ENCODE measurements at regions not wholly inside any gene's neighbourhood (a gene's known extent, or its start where the extent isn't known, plus 50 kb on each side); places are given as distances from the start of the nearest gene placed in this dataset.

- ATAC-seq (no peak), DNase-seq (ENCODE audit: low spot score) (no peak), FAIRE-seq (no peak)
- Histone ChIP-seq H3K4me1 (ENCODE audit: insufficient read depth, low read length) (no peaks in the 10 kb centered on the region; the same call in 1 of the 2 replicates), H2AFZ (ENCODE audit: low read length) (no peak overlapping the region), H3K9ac (ENCODE audit: insufficient read depth, low read depth, low read length) (no peak overlapping the region), H3K9me3 (ENCODE audit: low read length) (no peaks in the 10 kb centered on the region), H3K4me3 (replicated peaks in 1 of 3; ENCODE audit: insufficient read depth in 1 of 3, low read depth in 2 of 3, low read length in 3 of 3) (no peak overlapping the region), H3K36me3 (replicated peaks in 1 of 2; ENCODE audit: control insufficient read depth in 1 of 2, insufficient read depth in 2 of 2, low read length in 2 of 2) (no peaks in the 10 kb centered on the region), H3K79me2 (ENCODE audit: insufficient read depth, low read length) (no peaks in the 10 kb centered on the region), H3K4me2 (ENCODE audit: low read depth, low read length) (no peak overlapping the region), H3K27me3 (ENCODE audit: control insufficient read depth in 1 of 2, insufficient read depth in 2 of 2, low read length in 2 of 2) (no peaks in the 10 kb centered on the region), H4K20me1 (ENCODE audit: insufficient read depth, low read length) (no peaks in the 10 kb centered on the region), H3K27ac (ENCODE audit: extremely low read length, insufficient read depth, low read length) (no peak overlapping the region)
- CTCF ChIA-PET (ENCODE audit: low intra/inter-chr PET ratio, low total read pairs), result no interaction called here
- intact Hi-C loops (cut with micrococcal nuclease; ENCODE audit: unreplicated experiment) (no loop called here), in situ Hi-C loops (cut with HindIII; ENCODE audit: extremely low pct_ligation_motif_present, low pct_unique_long_range_greater_than_20kb) (no loop called here)
- POLR2A ChIA-PET, result no interaction called here
- no TSS peak for BruUV-seq (replicated peaks)
- TF ChIP-seq TOPORS (CRISPR knock-in tag; IDR thresholded peaks at IDR 0.05), result no peak
- TF ChIP-seq SP140L (CRISPR knock-in tag; IDR thresholded peaks at IDR 0.05; ENCODE audit: borderline replicate concordance), result no peak
- no peak for TF ChIP-seq PTBP1 (IDR thresholded peaks at IDR 0.05; ENCODE audit: low read depth, low read length, poor library complexity, severe bottlenecking)
- WGBS (ENCODE audit: low lambda C conversion rate), result 2% methylated on average over 3 of the region's 3 CpGs
Measured at GRCh38 chr12:53887006-53887405, 51.6 kb upstream of the HOXC13 start.

- Histone ChIP-seq H3K27ac (ENCODE audit: extremely low read length, insufficient read depth, low read length) (no peak overlapping the region), H3K27me3 (ENCODE audit: control insufficient read depth in 1 of 2, insufficient read depth in 2 of 2, low read length in 2 of 2) (no peaks in the 10 kb centered on the region), H3K79me2 (ENCODE audit: insufficient read depth, low read length) (no peaks in the 10 kb centered on the region), H3K36me3 (replicated peaks in 1 of 2; ENCODE audit: control insufficient read depth in 1 of 2, insufficient read depth in 2 of 2, low read length in 2 of 2) (no peaks in the 10 kb centered on the region), H3K9me3 (ENCODE audit: low read length) (no peaks in the 10 kb centered on the region), H4K20me1 (ENCODE audit: insufficient read depth, low read length) (no peaks in the 10 kb centered on the region), H2AFZ (ENCODE audit: low read length) (no peak overlapping the region), H3K4me2 (ENCODE audit: low read depth, low read length) (no peak overlapping the region), H3K4me1 (ENCODE audit: insufficient read depth, low read length) (no peaks in the 10 kb centered on the region; the same call in 1 of the 2 replicates), H3K9ac (ENCODE audit: insufficient read depth, low read depth, low read length) (no peak overlapping the region), H3K4me3 (replicated peaks in 1 of 3; ENCODE audit: insufficient read depth in 1 of 3, low read depth in 2 of 3, low read length in 3 of 3) (no peak overlapping the region)
- DNase-seq (ENCODE audit: low spot score) (no peak), FAIRE-seq (no peak), ATAC-seq (no peak)
- CTCF ChIA-PET (ENCODE audit: low intra/inter-chr PET ratio, low total read pairs), result no interaction called here
- intact Hi-C loops (cut with micrococcal nuclease; ENCODE audit: unreplicated experiment) (no loop called here), in situ Hi-C loops (cut with HindIII; ENCODE audit: extremely low pct_ligation_motif_present, low pct_unique_long_range_greater_than_20kb) (no loop called here)
- no TSS peak for BruUV-seq (replicated peaks)
- POLR2A ChIA-PET, result no interaction called here
- WGBS (ENCODE audit: low lambda C conversion rate), result 3% methylated on average over 2 of the region's 2 CpGs
- TF ChIP-seq STAT6 (CRISPR knock-in tag; IDR thresholded peaks at IDR 0.05; ENCODE audit: borderline replicate concordance), result no peak
- no peak for TF ChIP-seq ZNF496 (CRISPR knock-in tag; IDR thresholded peaks at IDR 0.05; ENCODE audit: insufficient replicate concordance)
- TF ChIP-seq SMAD3 (CRISPR knock-in tag; IDR thresholded peaks at IDR 0.05), result no peak
- no peak for TF ChIP-seq MTA3 (CRISPR knock-in tag; IDR thresholded peaks at IDR 0.05)
- TF ChIP-seq MIER2 (CRISPR knock-in tag; IDR thresholded peaks at IDR 0.05), result no peak
- TF ChIP-seq, protein P1, sequence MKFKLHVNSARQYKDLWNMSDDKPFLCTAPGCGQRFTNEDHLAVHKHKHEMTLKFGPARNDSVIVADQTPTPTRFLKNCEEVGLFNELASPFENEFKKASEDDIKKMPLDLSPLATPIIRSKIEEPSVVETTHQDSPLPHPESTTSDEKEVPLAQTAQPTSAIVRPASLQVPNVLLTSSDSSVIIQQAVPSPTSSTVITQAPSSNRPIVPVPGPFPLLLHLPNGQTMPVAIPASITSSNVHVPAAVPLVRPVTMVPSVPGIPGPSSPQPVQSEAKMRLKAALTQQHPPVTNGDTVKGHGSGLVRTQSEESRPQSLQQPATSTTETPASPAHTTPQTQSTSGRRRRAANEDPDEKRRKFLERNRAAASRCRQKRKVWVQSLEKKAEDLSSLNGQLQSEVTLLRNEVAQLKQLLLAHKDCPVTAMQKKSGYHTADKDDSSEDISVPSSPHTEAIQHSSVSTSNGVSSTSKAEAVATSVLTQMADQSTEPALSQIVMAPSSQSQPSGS (CRISPR knock-in tag; IDR thresholded peaks at IDR 0.05), result no peak
- no peak for TF ChIP-seq ZNF607 (CRISPR knock-in tag; IDR thresholded peaks at IDR 0.05; ENCODE audit: borderline replicate concordance)
- no peak for TF ChIP-seq ZNF350 (CRISPR knock-in tag; IDR thresholded peaks at IDR 0.05; ENCODE audit: borderline replicate concordance, low read depth)
- TF ChIP-seq, protein P2, sequence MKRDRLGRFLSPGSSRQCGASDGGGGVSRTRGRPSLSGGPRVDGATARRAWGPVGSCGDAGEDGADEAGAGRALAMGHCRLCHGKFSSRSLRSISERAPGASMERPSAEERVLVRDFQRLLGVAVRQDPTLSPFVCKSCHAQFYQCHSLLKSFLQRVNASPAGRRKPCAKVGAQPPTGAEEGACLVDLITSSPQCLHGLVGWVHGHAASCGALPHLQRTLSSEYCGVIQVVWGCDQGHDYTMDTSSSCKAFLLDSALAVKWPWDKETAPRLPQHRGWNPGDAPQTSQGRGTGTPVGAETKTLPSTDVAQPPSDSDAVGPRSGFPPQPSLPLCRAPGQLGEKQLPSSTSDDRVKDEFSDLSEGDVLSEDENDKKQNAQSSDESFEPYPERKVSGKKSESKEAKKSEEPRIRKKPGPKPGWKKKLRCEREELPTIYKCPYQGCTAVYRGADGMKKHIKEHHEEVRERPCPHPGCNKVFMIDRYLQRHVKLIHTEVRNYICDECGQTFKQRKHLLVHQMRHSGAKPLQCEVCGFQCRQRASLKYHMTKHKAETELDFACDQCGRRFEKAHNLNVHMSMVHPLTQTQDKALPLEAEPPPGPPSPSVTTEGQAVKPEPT (CRISPR knock-in tag; IDR thresholded peaks at IDR 0.05; ENCODE audit: low read depth), result no peak
Measured at GRCh38 chr12:53887881-53888280, 50.8 kb upstream of the HOXC13 start.

Data from HepG2 (cell line).